SK-N-MC (cell line): ENCODE measurements at regions not wholly inside any gene's neighbourhood (a gene's known extent, or its start where the extent isn't known, plus 50 kb on each side); places are given as distances from the start of the nearest gene placed in this dataset.

Experiments
- EZH2 ChIP-seq: fragments of 200-600 bp; sonication (generic); IDR thresholded peaks from one replicate; pipeline ENCODE4 v1.6.1; 2017; ENCODE audit warnings: antibody characterized with exemption
- POLR2AphosphoS5 ChIP-seq: IDR thresholded peaks from 2 replicates; pipeline ENCODE4 v1.6.1; 2012; ENCODE audit warnings: mild to moderate bottlenecking, low read depth, low read length, borderline replicate concordance

GRCh38 chr5:38134810-38135209, 123.5 kb upstream of the EGFLAM start:
- TF ChIP-seq EZH2 = no peak
- TF ChIP-seq POLR2AphosphoS5 = no peak
